Hepatocyte (in vitro differentiated cells): ENCODE measurements at regions not wholly inside any gene's neighbourhood (a gene's known extent, or its start where the extent isn't known, plus 50 kb on each side); places are given as distances from the start of the nearest gene placed in this dataset.

Experiments
- EZH2 ChIP-seq: fragments of 200-600 bp; sonication (generic); IDR thresholded peaks from 2 replicates; pipeline ENCODE4 v1.6.1; 2016; ENCODE audit warnings: antibody characterized with exemption, mild to moderate bottlenecking, borderline replicate concordance
- EZH2phosphoT487 ChIP-seq: fragments of 200-600 bp; sonication (generic); IDR thresholded peaks from one replicate; pipeline ENCODE4 v1.6.1; 2018; ENCODE audit warnings: antibody characterized with exemption, mild to moderate bottlenecking, low read depth, moderate library complexity; ENCODE audit not compliant: unreplicated experiment, severe bottlenecking
- TF ChIP-seq, protein P1 (sequence below): fragments of 200-600 bp; sonication (generic); IDR thresholded peaks from 2 replicates; pipeline ENCODE4 v1.5.1; 2016; ENCODE audit warnings: antibody characterized with exemption, mild to moderate bottlenecking; ENCODE audit not compliant: poor library complexity

DNA sequence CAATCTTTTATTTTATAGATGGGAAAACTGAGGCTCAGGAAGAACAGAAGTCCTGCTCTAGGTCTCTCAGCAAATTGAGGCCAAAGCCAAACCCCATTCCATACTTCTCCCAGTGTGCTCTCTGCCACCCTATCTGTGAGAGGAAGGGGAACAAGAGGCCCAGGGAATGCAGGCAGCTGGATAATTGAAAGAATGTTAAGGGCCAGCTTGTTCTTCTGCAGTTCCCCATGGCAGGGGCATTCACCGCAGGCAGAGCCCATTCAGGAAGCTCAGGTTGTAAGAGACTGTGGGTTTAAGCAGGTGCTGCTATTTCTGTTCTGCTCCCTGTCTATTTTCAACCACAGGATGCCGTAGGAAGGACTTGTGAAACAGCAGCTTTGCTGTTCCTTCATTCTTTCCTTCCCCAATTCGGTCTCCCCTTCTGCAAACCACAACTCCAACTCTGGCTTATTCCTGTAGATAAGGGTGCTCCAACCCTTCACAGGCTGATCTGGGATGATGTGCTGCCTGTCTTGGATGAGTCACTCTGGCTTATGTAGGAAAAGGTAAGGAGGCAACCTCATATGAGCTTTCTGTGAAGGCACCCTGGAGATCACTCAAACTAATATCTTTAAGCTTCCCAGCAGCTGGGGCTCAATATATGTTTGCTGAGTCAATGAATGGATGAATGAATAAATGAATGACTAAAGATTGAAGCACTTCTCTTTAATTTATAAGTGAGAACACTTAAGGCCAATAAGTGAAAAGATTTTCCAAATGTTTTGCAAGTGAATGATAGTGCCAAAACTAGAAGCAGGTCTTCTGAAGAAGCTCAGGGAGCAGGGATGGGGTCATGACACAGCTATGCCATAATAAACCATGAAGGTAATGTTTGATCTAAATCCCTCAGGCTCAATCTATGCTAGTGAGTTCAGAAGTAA, 377.6 kb downstream of the BRINP1 start:
- TF ChIP-seq, protein P1, sequence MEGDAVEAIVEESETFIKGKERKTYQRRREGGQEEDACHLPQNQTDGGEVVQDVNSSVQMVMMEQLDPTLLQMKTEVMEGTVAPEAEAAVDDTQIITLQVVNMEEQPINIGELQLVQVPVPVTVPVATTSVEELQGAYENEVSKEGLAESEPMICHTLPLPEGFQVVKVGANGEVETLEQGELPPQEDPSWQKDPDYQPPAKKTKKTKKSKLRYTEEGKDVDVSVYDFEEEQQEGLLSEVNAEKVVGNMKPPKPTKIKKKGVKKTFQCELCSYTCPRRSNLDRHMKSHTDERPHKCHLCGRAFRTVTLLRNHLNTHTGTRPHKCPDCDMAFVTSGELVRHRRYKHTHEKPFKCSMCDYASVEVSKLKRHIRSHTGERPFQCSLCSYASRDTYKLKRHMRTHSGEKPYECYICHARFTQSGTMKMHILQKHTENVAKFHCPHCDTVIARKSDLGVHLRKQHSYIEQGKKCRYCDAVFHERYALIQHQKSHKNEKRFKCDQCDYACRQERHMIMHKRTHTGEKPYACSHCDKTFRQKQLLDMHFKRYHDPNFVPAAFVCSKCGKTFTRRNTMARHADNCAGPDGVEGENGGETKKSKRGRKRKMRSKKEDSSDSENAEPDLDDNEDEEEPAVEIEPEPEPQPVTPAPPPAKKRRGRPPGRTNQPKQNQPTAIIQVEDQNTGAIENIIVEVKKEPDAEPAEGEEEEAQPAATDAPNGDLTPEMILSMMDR, result no peak
- TF ChIP-seq EZH2 (no peak), EZH2phosphoT487 (no peak)
